GM23338 (cell line): ENCODE measurements at regions not wholly inside any gene's neighbourhood (a gene's known extent, or its start where the extent isn't known, plus 50 kb on each side); places are given as distances from the start of the nearest gene placed in this dataset.

Experiments used
- CTCF ChIP-seq, 2 experiments: fragments of 200-600 bp in 1 of 2; sonication (generic) in 1 of 2; conservative IDR thresholded peaks; 2 replicates each; pipeline versions ENCODE4 v1.5.1 to v1.6.1; 2016 to 2017; ENCODE audit warnings: antibody characterized with exemption in 2 of 2, low read depth in 2 of 2, mild to moderate bottlenecking in 2 of 2, moderate library complexity in 1 of 2
- ETS1 ChIP-seq: IDR thresholded peaks from 2 replicates; pipeline ENCODE4 v1.6.1; 2016; ENCODE audit warnings: antibody characterized with exemption
- EZH2 ChIP-seq: fragments of 200-600 bp; sonication (generic); IDR thresholded peaks from one replicate; pipeline ENCODE4 v1.8.0; 2017; ENCODE audit warnings: antibody characterized with exemption, mild to moderate bottlenecking, low read depth; ENCODE audit not compliant: unreplicated experiment
- REST ChIP-seq: IDR thresholded peaks from one replicate; pipeline ENCODE4 v1.6.1; 2018; ENCODE audit warnings: antibody characterized with exemption; ENCODE audit not compliant: unreplicated experiment

DNA sequence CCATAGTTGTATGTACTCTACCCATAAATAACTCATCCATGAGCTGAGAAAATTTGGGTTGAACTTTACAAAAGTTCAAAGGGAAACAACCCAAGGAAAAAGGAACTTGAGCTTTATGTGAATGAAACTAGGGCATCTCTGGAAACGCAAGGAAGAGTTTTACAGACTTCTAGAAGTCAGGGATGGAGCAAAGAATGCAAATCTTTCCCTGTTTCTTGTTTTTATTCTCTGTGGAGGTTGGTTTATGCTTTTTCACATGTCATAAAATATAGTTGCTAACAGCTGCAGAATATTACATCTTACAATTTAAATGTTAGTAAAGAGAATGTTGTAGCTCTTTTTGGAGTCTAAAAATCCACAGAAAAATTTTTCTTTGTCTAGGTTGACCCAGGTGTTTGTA lies 754.1 kb downstream of the PCDH7 start:
- TF ChIP-seq CTCF (conservative IDR thresholded peaks at IDR 0.05; ENCODE audit: low read depth in 2 of 2): no peak
- no peak for TF ChIP-seq ETS1
- no peak for TF ChIP-seq REST
- TF ChIP-seq EZH2: no peak
